PC-9 (cell line): ENCODE measurements at regions not wholly inside any gene's neighbourhood (a gene's known extent, or its start where the extent isn't known, plus 50 kb on each side); places are given as distances from the start of the nearest gene placed in this dataset.

Experiments used
- BruUV-seq: library from RNA; stranded (reverse); fragments of 400-500 nt; replicated peaks from 2 replicates; lab custom pipeline; 2021; lab: Mats Ljungman, UMichigan
- CTCF ChIA-PET: fragments of 300-600 bp; sonication (Branson Sonifier 250); formaldehyde crosslinking; loops from one replicate; lab custom pipeline; 2022; ENCODE audit warnings: antibody characterized with exemption; lab: Charles Lee
- POLR2A ChIA-PET: fragments of 300-600 bp; sonication (Branson Sonifier 250); formaldehyde crosslinking; loops from one replicate; lab custom pipeline; 2022; ENCODE audit warnings: antibody characterized with exemption; ENCODE audit not compliant: unreplicated experiment; lab: Charles Lee
- DNase-seq, 2 experiments: peaks; one replicate each; pipeline versions ENCODE4 v3.0.0 to v3.0.0-alpha.2; 2015 to 2022; ENCODE audit warnings: mixed read lengths in 1 of 2
- H2AFZ ChIP-seq: fragments of 200-600 bp; sonication (generic); 2 replicates; pipeline ENCODE4 v1.8.1; 2017; ENCODE audit warnings: antibody characterized with exemption
- H3F3A ChIP-seq: fragments of 200-600 bp; sonication (generic); 2 replicates; pipeline ENCODE4 v1.8.1; 2017; ENCODE audit warnings: antibody characterized with exemption, mild to moderate bottlenecking, low read depth; ENCODE audit not compliant: insufficient read depth
- H3K27ac ChIP-seq: fragments of 200-600 bp; sonication (generic); 2 replicates; pipeline ENCODE4 v1.6.1; 2016; ENCODE audit warnings: mixed run types
- H3K27me3 ChIP-seq: fragments of 200-600 bp; sonication (generic); 2 replicates; pipeline ENCODE4 v1.6.1; 2016; ENCODE audit warnings: low read depth, mixed run types; ENCODE audit not compliant: insufficient read depth
- H3K36me3 ChIP-seq: fragments of 200-600 bp; sonication (generic); 2 replicates; pipeline ENCODE4 v1.6.1; 2016; ENCODE audit warnings: low read depth, mixed run types
- H3K4me1 ChIP-seq: fragments of 200-600 bp; sonication (generic); replicated peaks from 2 replicates; pipeline ENCODE4 v1.6.1; 2016; ENCODE audit warnings: mixed run types; ENCODE audit not compliant: insufficient read depth
- H3K4me2 ChIP-seq: fragments of 200-600 bp; sonication (generic); 2 replicates; pipeline ENCODE4 v1.6.1; 2017; ENCODE audit warnings: mixed run types
- H3K4me3 ChIP-seq: fragments of 200-600 bp; sonication (generic); 2 replicates; pipeline ENCODE4 v1.6.1; 2016; ENCODE audit warnings: mixed run types
- H3K79me2 ChIP-seq: fragments of 200-600 bp; sonication (generic); 2 replicates; pipeline ENCODE4 v1.6.1; 2017; ENCODE audit warnings: low read depth, mixed run types
- H3K9me2 ChIP-seq: fragments of 200-600 bp; sonication (generic); 2 replicates; pipeline ENCODE4 v1.8.1; 2017; ENCODE audit warnings: mild to moderate bottlenecking; ENCODE audit not compliant: insufficient read depth
- H3K9me3 ChIP-seq: fragments of 200-600 bp; sonication (generic); 2 replicates; pipeline ENCODE4 v1.8.1; 2016; ENCODE audit warnings: low read depth; ENCODE audit not compliant: insufficient read depth
- H4K20me1 ChIP-seq: fragments of 200-600 bp; sonication (generic); 2 replicates; pipeline ENCODE4 v1.8.1; 2017; ENCODE audit not compliant: insufficient read depth
- CTCF ChIP-seq: fragments of 200-600 bp; sonication (generic); conservative IDR thresholded peaks from 2 replicates; pipeline ENCODE4 v1.6.1; 2017; ENCODE audit warnings: mixed run types, antibody characterized with exemption, mild to moderate bottlenecking, moderate library complexity
- EZH2 ChIP-seq: fragments of 200-600 bp; sonication (generic); IDR thresholded peaks from 2 replicates; pipeline ENCODE4 v1.8.0; 2017; ENCODE audit warnings: antibody characterized with exemption, low read depth
- intact Hi-C: fragments of 100-400 bp; cut with micrococcal nuclease; formaldehyde crosslinking; loops from one replicate; pipeline ENCODE4 v1.10.0; 2022; ENCODE audit not compliant: unreplicated experiment

GRCh38 chr11:93952082-93952780 lies 68.9 kb upstream of the HEPHL1 start:
- no peaks in the 10 kb centered on the region for H3K79me2 ChIP-seq
- ChIA-PET CTCF (no interaction called here), POLR2A (no interaction called here)
- peaks cover 14% of the 10 kb centered on the region for H3K4me1 ChIP-seq
- H3K4me3 ChIP-seq, result no peak overlapping the region
- H3K36me3 ChIP-seq, result no peaks in the 10 kb centered on the region
- intact Hi-C loops, result no loop called here
- no peak overlapping the region for H3K27ac ChIP-seq
- no TSS peak for BruUV-seq
- no peak overlapping the region for H2AFZ ChIP-seq
- H3K9me2 ChIP-seq, result no peaks in the 10 kb centered on the region
- H4K20me1 ChIP-seq, result no peaks in the 10 kb centered on the region
- no peaks in the 10 kb centered on the region for H3K27me3 ChIP-seq
- DNase-seq, result no peak
- TF ChIP-seq CTCF (no peak), EZH2 (no peak)
- no peak overlapping the region for H3K4me2 ChIP-seq
- H3K9me3 ChIP-seq, result no peaks in the 10 kb centered on the region
- peaks cover 7% of the 10 kb centered on the region for H3F3A ChIP-seq

- Histone ChIP-seq H3K9me2 (no peaks in the 10 kb centered on the region), H3K4me2 (no peak overlapping the region), H3K36me3 (no peaks in the 10 kb centered on the region), H3K27me3 (no peaks in the 10 kb centered on the region), H3K9me3 (no peaks in the 10 kb centered on the region), H3K4me1 (no peaks in the 10 kb centered on the region), H3K27ac (no peak overlapping the region), H3K4me3 (no peak overlapping the region), H3F3A (no peaks in the 10 kb centered on the region), H2AFZ (no peak overlapping the region), H4K20me1 (no peaks in the 10 kb centered on the region), H3K79me2 (no peaks in the 10 kb centered on the region)
- POLR2A ChIA-PET, result no interaction called here
- intact Hi-C loops, result no loop called here
- TF ChIP-seq CTCF, result no peak
- TF ChIP-seq EZH2, result no peak
- DNase-seq, result no peak
- BruUV-seq, result no TSS peak
- CTCF ChIA-PET, result no interaction called here
These were observed 63.7 kb upstream of the HEPHL1 start for GRCh38 chr11:93957397-93957952.

- Histone ChIP-seq H3K27ac (no peak overlapping the region), H3K4me2 (no peak overlapping the region), H3K9me2 (no peaks in the 10 kb centered on the region), H3K4me1 (no peaks in the 10 kb centered on the region), H2AFZ (no peak overlapping the region), H3K27me3 (no peaks in the 10 kb centered on the region), H3K9me3 (no peaks in the 10 kb centered on the region), H3K79me2 (no peaks in the 10 kb centered on the region), H4K20me1 (no peaks in the 10 kb centered on the region), H3K36me3 (no peaks in the 10 kb centered on the region), H3F3A (no peaks in the 10 kb centered on the region), H3K4me3 (no peak overlapping the region)
- POLR2A ChIA-PET, result no interaction called here
- intact Hi-C loops, result no loop called here
- DNase-seq, result no peak
- BruUV-seq, result no TSS peak
- CTCF ChIA-PET, result no interaction called here
- TF ChIP-seq CTCF, result no peak
- no peak for TF ChIP-seq EZH2
These were observed 62.2 kb upstream of the HEPHL1 start for GRCh38 chr11:93958991-93959390.
